Right kidney (tissue), 1 donor: ENCODE measurements at regions not wholly inside any gene's neighbourhood (a gene's known extent, or its start where the extent isn't known, plus 50 kb on each side); places are given as distances from the start of the nearest gene placed in this dataset.

ENCODE experiments used
- DNase-seq: peaks from one replicate; pipeline ENCODE4 v3.0.0-alpha.2; 2016

GRCh38 chr2:188068093-188068492 lies 223.6 kb upstream of the GULP1 start:
- no peak for DNase-seq

DNA sequence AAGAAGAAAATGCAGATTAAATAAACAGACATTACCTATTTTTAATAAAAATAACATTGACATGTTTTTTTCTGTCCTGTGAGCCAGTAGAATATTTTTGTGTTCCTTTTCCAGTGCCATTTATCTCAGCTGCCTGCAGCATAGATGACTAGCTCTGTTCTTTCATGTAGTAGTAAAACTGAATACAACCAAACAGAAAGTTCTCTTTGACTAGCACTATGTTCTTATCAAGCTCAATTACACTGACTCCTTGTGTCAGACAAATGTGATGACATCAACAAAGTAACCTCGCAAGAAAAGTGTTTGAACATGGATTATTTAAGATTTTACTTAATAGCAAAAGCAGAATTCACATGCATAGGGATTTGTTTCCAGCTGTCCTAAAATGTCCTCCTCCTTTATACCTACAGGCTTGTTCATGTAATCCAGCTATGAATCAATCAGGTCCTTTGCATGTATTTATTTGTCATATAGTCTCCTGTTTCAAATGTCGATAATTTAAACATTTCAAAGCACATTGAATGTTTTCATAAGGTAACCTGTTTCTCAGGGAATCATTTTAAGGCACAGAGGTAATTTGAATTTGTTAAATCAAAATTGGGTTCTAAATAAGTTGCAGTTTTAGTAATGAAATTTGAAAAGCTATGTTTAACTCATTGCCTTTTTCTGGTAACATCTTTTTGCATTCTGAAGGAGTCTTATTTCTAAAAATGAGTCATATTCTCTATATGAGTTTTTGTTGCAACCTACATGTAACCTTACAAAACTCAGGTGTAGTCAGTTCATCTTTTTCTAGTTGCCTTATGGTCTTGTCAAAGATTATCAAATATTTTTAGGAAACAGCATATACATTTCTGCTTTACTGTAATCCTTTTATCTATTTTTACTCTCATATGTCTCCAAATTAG lies 215.3 kb upstream of the GULP1 start:
- DNase-seq, result no peak

DNA sequence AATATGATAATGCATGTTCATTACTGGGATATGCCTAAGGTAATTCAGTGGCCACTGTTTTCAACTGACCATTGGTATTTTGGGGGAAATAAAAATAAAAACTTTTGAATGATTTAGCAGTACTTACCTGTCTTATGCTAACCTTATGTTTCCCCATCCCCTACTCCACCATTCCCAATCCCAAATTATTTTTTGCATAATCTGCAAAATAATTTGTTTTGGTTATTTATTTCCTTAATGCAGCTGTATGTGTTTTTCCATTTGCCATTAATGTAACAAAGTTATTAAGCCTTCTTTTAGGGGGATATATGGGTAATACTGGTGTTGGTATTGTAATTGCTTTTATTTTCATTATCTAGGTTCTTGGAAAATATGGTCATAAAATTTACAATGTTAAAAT lies 213.9 kb upstream of the GULP1 start:
- no peak for DNase-seq

- DNase-seq, result no peak
Observed at GRCh38 chr2:188078534-188078933, 213.1 kb upstream of the GULP1 start.

DNA sequence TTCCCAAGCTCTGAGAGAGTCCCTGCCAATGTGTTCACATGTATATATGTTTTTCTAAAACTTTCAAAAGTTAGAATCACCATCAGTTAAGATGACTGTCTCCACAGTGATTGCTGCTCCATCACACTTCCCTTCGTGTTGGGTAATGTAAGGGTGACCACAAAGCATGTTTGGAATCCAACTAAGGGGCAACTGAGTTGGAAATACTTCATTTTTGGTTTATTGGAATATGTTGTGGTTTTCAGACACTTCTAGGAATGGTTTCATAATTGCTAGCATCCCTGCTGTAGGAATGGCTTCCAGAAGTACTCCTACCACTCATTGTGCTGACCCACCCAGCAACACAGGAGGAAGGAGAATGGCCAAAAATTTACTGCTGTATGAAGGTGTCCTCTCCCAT lies 212.5 kb upstream of the GULP1 start:
- no peak for DNase-seq

DNA sequence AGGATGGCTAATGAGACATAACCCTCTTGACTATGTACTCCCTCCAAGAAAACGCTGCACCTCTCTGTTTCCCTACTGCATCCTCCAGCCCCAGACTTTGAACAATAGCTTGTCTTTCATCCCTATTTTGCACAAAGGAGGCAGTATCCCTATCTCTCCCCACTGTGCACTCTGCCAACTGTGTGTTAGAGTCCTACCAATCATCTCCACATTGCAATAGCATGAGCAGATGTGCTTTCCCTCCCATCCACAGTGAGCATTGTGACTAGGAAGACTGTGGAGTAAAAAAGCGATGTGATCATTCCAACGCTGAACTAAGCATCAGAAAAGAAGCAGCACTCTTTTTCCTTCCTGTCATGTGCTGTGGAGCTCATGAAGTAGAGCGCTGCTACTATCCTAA lies 206.3 kb upstream of the GULP1 start:
- no peak for DNase-seq

- DNase-seq, result no peak
Observed at GRCh38 chr2:188089901-188090300, 201.8 kb upstream of the GULP1 start.

- no peak for DNase-seq
Observed at GRCh38 chr2:188091220-188091619, 200.5 kb upstream of the GULP1 start.

- DNase-seq, result no peak
Observed at GRCh38 chr2:188092734-188093133, 198.9 kb upstream of the GULP1 start.

GRCh38 chr2:188096910-188097309 lies 194.8 kb upstream of the GULP1 start:
- DNase-seq, result no peak

DNA sequence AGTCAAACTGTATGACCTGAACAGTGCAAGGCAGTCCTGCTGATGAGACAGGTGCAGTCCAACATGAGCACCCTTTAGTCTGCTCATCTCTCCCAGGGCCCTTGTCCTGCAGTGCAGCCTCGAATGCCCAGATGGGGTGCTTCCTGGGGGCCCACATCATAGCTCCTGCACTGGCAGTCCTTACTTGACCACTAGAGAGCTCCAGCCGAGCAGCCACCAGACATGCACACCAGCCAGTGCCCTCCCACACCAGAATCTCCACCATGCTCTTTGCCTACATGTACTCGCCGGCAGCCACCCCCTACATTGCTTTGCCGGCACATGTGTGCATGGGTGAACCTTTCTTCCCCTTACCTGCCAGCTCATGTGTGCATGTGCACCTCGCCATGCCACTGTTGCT lies 188.8 kb upstream of the GULP1 start:
- DNase-seq, result no peak

GRCh38 chr2:188114014-188114413 lies 177.7 kb upstream of the GULP1 start:
- DNase-seq, result no peak

DNA sequence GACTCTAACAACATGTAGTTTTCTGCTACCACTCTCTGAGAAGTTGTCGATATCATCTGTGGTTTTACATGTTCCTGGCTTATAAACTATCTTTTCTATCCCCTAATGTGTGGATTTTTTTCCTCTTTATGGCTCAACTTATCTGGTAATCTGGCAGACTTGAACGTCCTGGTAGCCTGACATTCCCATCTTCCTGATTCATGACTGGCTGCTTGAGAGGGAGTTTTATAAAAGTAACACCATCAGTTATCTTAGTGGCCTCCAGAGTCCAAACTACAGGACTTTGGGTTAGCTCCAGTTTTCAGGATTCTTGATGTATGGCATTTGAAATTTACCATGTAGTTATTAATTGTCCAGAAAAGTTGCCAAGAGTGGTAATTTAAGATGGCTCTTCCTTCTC lies 174.0 kb upstream of the GULP1 start:
- no peak for DNase-seq

DNA sequence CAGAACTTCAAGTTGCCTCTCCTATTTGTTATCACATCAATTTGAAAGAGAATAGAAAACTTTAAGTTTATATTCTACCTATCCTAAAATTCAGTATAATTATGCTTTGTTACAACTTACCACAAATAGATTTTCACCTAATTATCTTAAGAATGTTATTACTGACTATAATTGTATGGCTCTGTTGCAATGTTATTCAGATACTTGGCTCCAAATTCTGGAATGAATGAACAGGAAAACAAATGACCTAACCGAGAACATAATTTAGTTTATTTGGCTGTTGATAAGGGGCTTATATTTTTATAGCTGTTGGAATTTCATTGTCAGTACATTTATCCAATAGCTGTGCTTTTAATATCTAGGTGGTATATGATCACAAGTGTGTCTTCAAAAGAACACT lies 173.2 kb upstream of the GULP1 start:
- no peak for DNase-seq

DNA sequence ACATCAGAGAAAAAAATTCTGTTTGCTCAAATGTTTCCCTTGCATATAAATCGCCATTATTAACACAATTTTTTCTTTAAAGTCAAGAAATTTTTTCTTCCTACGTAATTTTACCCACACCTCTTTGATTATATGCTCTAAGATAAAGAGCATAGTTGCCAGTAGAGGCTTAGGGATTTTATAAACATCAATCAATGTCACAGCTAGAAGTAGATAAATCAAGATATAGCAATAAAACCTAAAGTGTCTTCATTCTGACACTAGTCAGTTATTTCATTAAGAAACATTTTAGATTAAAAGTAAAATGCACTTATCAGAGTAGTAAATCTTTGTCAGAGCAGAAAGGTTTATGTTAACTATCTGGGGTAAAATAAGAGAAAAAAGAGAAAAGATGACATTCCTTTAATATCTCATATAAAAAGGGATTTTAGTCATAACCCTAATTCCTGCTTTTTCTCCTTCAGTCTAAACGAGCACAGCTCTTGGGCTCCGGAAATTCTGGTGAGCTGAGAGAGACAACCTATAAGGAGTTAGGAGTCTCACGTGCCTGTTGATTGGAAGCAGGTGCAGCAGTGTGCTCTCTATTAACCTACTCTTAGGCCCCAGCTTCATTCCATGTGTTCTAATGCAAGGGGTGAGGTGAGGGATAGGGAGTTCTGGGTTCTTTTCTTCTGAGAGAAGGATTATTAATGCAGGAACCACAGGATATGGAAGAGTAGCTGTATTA lies 172.4 kb upstream of the GULP1 start:
- DNase-seq, result no peak

DNA sequence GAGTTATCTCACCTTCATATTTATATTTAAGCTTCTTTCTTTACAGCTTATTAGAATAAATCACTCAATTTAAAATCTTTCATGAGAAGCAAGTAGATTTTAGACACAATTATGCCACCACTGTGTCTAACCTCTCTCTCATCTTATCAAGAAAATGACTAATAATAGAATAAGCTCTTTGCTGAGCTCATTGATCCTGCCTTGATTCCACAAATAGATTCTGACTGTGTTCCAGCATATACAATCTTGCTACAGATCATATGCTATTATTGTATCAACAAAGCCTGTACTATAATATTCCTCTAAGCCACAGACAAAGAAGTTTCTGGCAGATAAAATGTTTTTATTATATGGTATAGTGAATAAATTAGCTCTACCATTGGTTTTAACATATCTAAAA lies 168.7 kb upstream of the GULP1 start:
- DNase-seq, result no peak

- DNase-seq, result no peak
Observed at GRCh38 chr2:188129677-188130076, 162.0 kb upstream of the GULP1 start.

DNA sequence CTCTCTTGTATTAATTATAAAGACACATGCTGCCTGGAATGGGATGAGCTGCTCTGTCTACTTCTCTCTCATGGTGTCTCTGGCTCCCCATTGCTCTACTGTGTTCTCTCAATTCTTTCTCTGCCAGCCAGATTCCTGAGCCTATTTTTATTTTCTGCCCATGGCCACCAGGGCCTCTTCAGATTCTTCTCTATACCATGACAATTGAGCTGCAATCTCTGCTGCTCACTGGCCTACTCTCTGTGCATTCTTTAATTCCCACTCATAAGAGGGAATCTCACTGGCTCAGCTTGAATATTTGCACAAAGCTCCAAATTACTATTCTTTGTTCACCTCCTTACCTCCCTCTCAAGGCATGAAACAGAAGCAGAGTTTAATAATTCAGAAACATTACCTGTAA lies 161.4 kb upstream of the GULP1 start:
- no peak for DNase-seq

- DNase-seq, result no peak
Observed at GRCh38 chr2:188131281-188131680, 160.4 kb upstream of the GULP1 start.

- DNase-seq, result no peak
Observed at GRCh38 chr2:188132385-188132784, 159.3 kb upstream of the GULP1 start.

DNA sequence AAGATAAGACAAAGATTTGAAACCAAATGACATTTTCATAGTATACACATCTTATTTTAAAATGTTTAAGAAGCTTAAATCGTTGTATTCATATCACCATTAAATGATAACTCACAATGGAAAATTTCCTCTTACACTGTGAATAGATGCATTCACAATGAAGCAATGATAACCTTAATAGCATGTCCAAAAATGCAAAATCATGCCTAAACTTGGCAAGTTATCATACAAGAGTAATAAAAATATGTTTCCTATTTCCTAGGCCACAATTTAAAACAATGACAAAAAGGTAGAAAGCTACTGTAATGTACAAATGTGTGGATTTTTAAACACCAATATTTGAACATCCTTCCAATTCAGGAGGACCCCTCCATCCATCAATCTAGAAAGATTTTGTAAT lies 157.4 kb upstream of the GULP1 start:
- no peak for DNase-seq

GRCh38 chr2:188138313-188138712 lies 153.4 kb upstream of the GULP1 start:
- no peak for DNase-seq

- no peak for DNase-seq
Observed at GRCh38 chr2:188142088-188142487, 149.6 kb upstream of the GULP1 start.
